GM19468 (cell line): ENCODE measurements at regions not wholly inside any gene's neighbourhood (a gene's known extent, or its start where the extent isn't known, plus 50 kb on each side); places are given as distances from the start of the nearest gene placed in this dataset.

Experiments
- ATAC-seq: cut with Tn5 transposase; IDR thresholded peaks from one replicate; pipeline ENCODE4 v1.9.1; 2021; ENCODE audit warnings: mild to moderate bottlenecking, moderate library complexity, moderate number of reproducible peaks; ENCODE audit not compliant: unreplicated experiment; ENCODE audit errors: extremely low read depth

- ATAC-seq = no peak
These were observed 422.2 kb upstream of the NRXN1 start for GRCh38 chr2:51454177-51454576.

- no peak for ATAC-seq
These were observed 417.0 kb upstream of the NRXN1 start for GRCh38 chr2:51448911-51449310.

GRCh38 chr2:51441786-51442185, 409.9 kb upstream of the NRXN1 start:
- ATAC-seq = no peak

- ATAC-seq = no peak
These were observed 392.5 kb upstream of the NRXN1 start for GRCh38 chr2:51424418-51424817.

- no peak for ATAC-seq
These were observed 388.6 kb upstream of the NRXN1 start for GRCh38 chr2:51420511-51420910.

GRCh38 chr2:51413726-51414125, 381.8 kb upstream of the NRXN1 start:
- no peak for ATAC-seq

GRCh38 chr2:51410331-51410730, 378.4 kb upstream of the NRXN1 start:
- no peak for ATAC-seq

GRCh38 chr2:51409920-51410319, 378.0 kb upstream of the NRXN1 start:
- ATAC-seq = no peak

- no peak for ATAC-seq
These were observed 372.3 kb upstream of the NRXN1 start for GRCh38 chr2:51404226-51404625.

- no peak for ATAC-seq
These were observed 369.6 kb upstream of the NRXN1 start for GRCh38 chr2:51401546-51401945.

GRCh38 chr2:51387235-51387634, 355.3 kb upstream of the NRXN1 start:
- no peak for ATAC-seq

GRCh38 chr2:51379997-51380396, 348.1 kb upstream of the NRXN1 start:
- ATAC-seq = no peak

GRCh38 chr2:51368250-51368649, 336.3 kb upstream of the NRXN1 start:
- no peak for ATAC-seq

- no peak for ATAC-seq
These were observed 318.2 kb upstream of the NRXN1 start for GRCh38 chr2:51350100-51350499.

- ATAC-seq = no peak
These were observed 313.0 kb upstream of the NRXN1 start for GRCh38 chr2:51344886-51345285.

- ATAC-seq = no peak
These were observed 303.4 kb upstream of the NRXN1 start for GRCh38 chr2:51335087-51336058.

- no peak for ATAC-seq
These were observed 297.6 kb upstream of the NRXN1 start for GRCh38 chr2:51329512-51329911.

GRCh38 chr2:51324051-51324450, 292.1 kb upstream of the NRXN1 start:
- no peak for ATAC-seq

GRCh38 chr2:51322613-51323012, 290.7 kb upstream of the NRXN1 start:
- no peak for ATAC-seq

- ATAC-seq = no peak
These were observed 272.4 kb upstream of the NRXN1 start for GRCh38 chr2:51304311-51304710.

- no peak for ATAC-seq
These were observed 269.4 kb upstream of the NRXN1 start for GRCh38 chr2:51301381-51301780.

GRCh38 chr2:51299370-51299769, 267.4 kb upstream of the NRXN1 start:
- no peak for ATAC-seq
